Caco-2 (cell line): ENCODE measurements at regions not wholly inside any gene's neighbourhood (a gene's known extent, or its start where the extent isn't known, plus 50 kb on each side); places are given as distances from the start of the nearest gene placed in this dataset.

Experiments used
- BruUV-seq: library from RNA; stranded (reverse); fragments of 400-500 nt; replicated peaks from 2 replicates; lab custom pipeline; 2021; lab: Mats Ljungman, UMichigan
- CTCF ChIA-PET: fragments of 300-600 bp; sonication (Branson Sonifier 250); formaldehyde crosslinking; loops from one replicate; lab custom pipeline; 2022; ENCODE audit warnings: antibody characterized with exemption; lab: Charles Lee
- POLR2A ChIA-PET: fragments of 300-600 bp; sonication (Branson Sonifier 250); formaldehyde crosslinking; loops from one replicate; lab custom pipeline; 2022; ENCODE audit warnings: antibody characterized with exemption; lab: Charles Lee
- DNase-seq, 2 experiments: peaks; one replicate each; pipeline versions ENCODE4 v3.0.0 to v3.0.0-alpha.2; 2020 to 2022
- H3K27me3 ChIP-seq: replicated peaks from 2 replicates; pipeline ENCODE4 v1.6.0; 2011; ENCODE audit warnings: low read length; ENCODE audit not compliant: control insufficient read depth, insufficient read depth
- H3K36me3 ChIP-seq: 2 replicates; pipeline ENCODE4 v1.5.1; 2011; ENCODE audit warnings: low read length; ENCODE audit not compliant: control insufficient read depth, insufficient read depth
- H3K4me1 ChIP-seq: fragments of 250-450 bp; sonication (Bioruptor Pico); 2 replicates; pipeline ENCODE4 v1.5.1; 2020; ENCODE audit warnings: mild to moderate bottlenecking
- H3K4me3 ChIP-seq: 2 replicates; pipeline ENCODE4 v1.5.1; 2011; ENCODE audit warnings: low read depth, mild to moderate bottlenecking, control low read depth, low read length
- H3K9me3 ChIP-seq: fragments of 250-450 bp; sonication (Bioruptor Pico); 2 replicates; pipeline ENCODE4 v1.5.1; 2020; ENCODE audit warnings: mild to moderate bottlenecking, moderate library complexity
- H3K27ac Mint-ChIP-seq: one replicate; pipeline ENCODE4 v1.8.0; 2022; ENCODE audit warnings: mixed read lengths; ENCODE audit not compliant: unreplicated experiment
- H3K27me3 Mint-ChIP-seq: one replicate; pipeline ENCODE4 v1.8.0; 2022; ENCODE audit warnings: mixed read lengths; ENCODE audit not compliant: insufficient read depth, unreplicated experiment
- H3K36me3 Mint-ChIP-seq: one replicate; pipeline ENCODE4 v1.8.0; 2022; ENCODE audit warnings: mild to moderate bottlenecking, mixed read lengths; ENCODE audit not compliant: insufficient read depth, unreplicated experiment
- H3K4me1 Mint-ChIP-seq: one replicate; pipeline ENCODE4 v1.8.0; 2022; ENCODE audit warnings: low read depth, mixed read lengths; ENCODE audit not compliant: unreplicated experiment
- H3K4me3 Mint-ChIP-seq: one replicate; pipeline ENCODE4 v1.8.0; 2022; ENCODE audit warnings: mild to moderate bottlenecking, moderate library complexity, mixed read lengths; ENCODE audit not compliant: unreplicated experiment
- H3K9me3 Mint-ChIP-seq: one replicate; pipeline ENCODE4 v1.8.0; 2022; ENCODE audit warnings: mixed read lengths; ENCODE audit not compliant: unreplicated experiment
- intact Hi-C: fragments of 100-400 bp; cut with micrococcal nuclease; formaldehyde crosslinking; loops from one replicate; pipeline ENCODE4 v1.10.0; 2022; ENCODE audit not compliant: unreplicated experiment
- TF ChIP-seq, protein P1 (sequence below), 2 experiments: fragments of 200-600 bp in 1 of 2; IDR thresholded peaks; 1 replicate in 1 of 2; 2 replicates in 1 of 2; pipeline versions ENCODE4 v1.5.1 to v1.8.0; 2011 to 2022; ENCODE audit warnings: antibody characterized with exemption in 1 of 2, control low read depth in 1 of 2, inconsistent platforms in 1 of 2, low read depth in 1 of 2, low read length in 1 of 2, mild to moderate bottlenecking in 1 of 2, moderate library complexity in 1 of 2; ENCODE audit not compliant: insufficient read depth in 1 of 2, severe bottlenecking in 1 of 2, unreplicated experiment in 1 of 2

DNA sequence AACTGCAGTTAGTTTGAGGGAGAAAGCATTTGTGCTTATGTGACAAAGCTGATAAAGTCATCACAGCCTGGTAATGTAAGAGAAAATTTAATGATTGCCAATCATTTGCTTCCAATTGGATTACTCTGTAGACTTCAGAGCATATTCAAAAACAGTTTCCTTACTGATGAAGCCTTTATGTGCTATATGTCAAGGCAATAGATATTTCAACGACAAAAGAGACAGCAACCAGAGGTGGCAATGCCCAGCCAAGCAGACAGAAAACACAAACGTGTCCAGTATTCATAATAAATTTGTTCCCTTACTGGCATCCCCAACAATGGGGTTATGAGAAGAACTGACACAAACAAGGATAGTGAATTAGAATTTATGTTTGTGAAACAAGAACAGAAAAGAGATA is 1840.3 kb upstream of the PCDH7 start:
- H3K36me3 ChIP-seq: no peaks in the 10 kb centered on the region
- no peaks in the 10 kb centered on the region for H3K27me3 Mint-ChIP-seq
- ChIA-PET POLR2A (no interaction called here), CTCF (no interaction called here)
- no peak overlapping the region for H3K4me3 Mint-ChIP-seq
- TF ChIP-seq, protein P1, sequence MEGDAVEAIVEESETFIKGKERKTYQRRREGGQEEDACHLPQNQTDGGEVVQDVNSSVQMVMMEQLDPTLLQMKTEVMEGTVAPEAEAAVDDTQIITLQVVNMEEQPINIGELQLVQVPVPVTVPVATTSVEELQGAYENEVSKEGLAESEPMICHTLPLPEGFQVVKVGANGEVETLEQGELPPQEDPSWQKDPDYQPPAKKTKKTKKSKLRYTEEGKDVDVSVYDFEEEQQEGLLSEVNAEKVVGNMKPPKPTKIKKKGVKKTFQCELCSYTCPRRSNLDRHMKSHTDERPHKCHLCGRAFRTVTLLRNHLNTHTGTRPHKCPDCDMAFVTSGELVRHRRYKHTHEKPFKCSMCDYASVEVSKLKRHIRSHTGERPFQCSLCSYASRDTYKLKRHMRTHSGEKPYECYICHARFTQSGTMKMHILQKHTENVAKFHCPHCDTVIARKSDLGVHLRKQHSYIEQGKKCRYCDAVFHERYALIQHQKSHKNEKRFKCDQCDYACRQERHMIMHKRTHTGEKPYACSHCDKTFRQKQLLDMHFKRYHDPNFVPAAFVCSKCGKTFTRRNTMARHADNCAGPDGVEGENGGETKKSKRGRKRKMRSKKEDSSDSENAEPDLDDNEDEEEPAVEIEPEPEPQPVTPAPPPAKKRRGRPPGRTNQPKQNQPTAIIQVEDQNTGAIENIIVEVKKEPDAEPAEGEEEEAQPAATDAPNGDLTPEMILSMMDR (IDR thresholded peaks at IDR 0.05; ENCODE audit: insufficient read depth in 1 of 2, low read depth in 1 of 2, low read length in 1 of 2, severe bottlenecking in 1 of 2, unreplicated experiment in 1 of 2): no peak
- H3K9me3 Mint-ChIP-seq: no peaks in the 10 kb centered on the region
- no peak for DNase-seq
- no TSS peak for BruUV-seq
- H3K9me3 ChIP-seq: no peaks in the 10 kb centered on the region
- no peaks in the 10 kb centered on the region for H3K4me1 Mint-ChIP-seq
- intact Hi-C loops: no loop called here
- H3K4me1 ChIP-seq: no peaks in the 10 kb centered on the region
- H3K36me3 Mint-ChIP-seq: no peaks in the 10 kb centered on the region
- no peak overlapping the region for H3K4me3 ChIP-seq
- H3K27ac Mint-ChIP-seq: no peak overlapping the region
- H3K27me3 ChIP-seq: no peaks in the 10 kb centered on the region

DNA sequence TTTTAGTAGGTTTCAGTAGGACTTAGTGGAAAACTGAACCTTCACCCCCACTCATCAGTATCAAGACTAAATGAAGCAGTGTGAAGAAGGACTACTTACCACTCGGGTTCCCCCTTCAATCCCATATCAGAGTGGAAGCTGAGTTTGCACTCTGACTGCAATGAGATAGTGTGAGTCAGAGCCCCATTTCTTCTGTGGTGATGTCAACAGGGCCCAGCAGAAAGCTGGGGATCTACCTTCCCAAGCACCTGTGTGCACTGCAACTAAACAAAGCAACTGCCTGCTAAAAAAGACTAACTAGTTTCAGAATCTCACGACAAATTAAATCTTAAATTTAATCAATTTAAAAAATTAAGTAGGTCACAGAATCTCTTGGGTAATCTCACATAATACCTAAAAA is 1837.0 kb upstream of the PCDH7 start:
- TF ChIP-seq, protein P1 (IDR thresholded peaks at IDR 0.05; ENCODE audit: insufficient read depth in 1 of 2, low read depth in 1 of 2, low read length in 1 of 2, severe bottlenecking in 1 of 2, unreplicated experiment in 1 of 2): no peak
- intact Hi-C loops: no loop called here
- no peak for DNase-seq
- Mint-ChIP-seq H3K4me1 (no peaks in the 10 kb centered on the region), H3K27me3 (no peaks in the 10 kb centered on the region), H3K4me3 (no peak overlapping the region), H3K27ac (no peak overlapping the region), H3K9me3 (no peaks in the 10 kb centered on the region), H3K36me3 (no peaks in the 10 kb centered on the region)
- H3K36me3 ChIP-seq: no peaks in the 10 kb centered on the region
- no TSS peak for BruUV-seq
- no peaks in the 10 kb centered on the region for H3K9me3 ChIP-seq
- H3K4me1 ChIP-seq: no peaks in the 10 kb centered on the region
- no peak overlapping the region for H3K4me3 ChIP-seq
- POLR2A ChIA-PET: no interaction called here
- H3K27me3 ChIP-seq: no peaks in the 10 kb centered on the region
- CTCF ChIA-PET: no interaction called here

DNA sequence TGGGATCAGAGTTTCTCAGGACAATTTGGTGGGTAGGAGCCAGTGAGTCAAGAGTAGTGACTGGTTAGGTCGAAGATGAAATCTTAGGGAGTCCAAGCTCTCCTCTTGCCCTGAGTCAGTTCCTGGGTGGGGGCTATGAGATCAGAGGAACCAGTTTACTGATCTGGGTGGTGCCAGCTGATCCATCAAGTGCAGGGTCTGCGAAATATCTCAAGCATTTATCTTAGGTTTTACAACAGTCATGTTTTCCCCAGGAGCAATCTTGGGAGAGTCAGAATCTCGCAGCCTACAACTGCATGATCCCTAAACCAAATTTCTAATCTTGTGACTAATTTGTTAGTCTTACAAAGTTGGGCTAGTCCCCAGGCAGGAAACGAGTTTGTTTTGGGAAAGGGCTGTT is 1833.2 kb upstream of the PCDH7 start:
- H3K27ac Mint-ChIP-seq: no peak overlapping the region
- H3K36me3 ChIP-seq: no peaks in the 10 kb centered on the region
- no peak for DNase-seq
- H3K4me3 Mint-ChIP-seq: no peak overlapping the region
- H3K36me3 Mint-ChIP-seq: no peaks in the 10 kb centered on the region
- ChIA-PET POLR2A (no interaction called here), CTCF (no interaction called here)
- H3K4me1 Mint-ChIP-seq: no peaks in the 10 kb centered on the region
- H3K4me3 ChIP-seq: no peak overlapping the region
- intact Hi-C loops: no loop called here
- no peaks in the 10 kb centered on the region for H3K4me1 ChIP-seq
- TF ChIP-seq, protein P1 (IDR thresholded peaks at IDR 0.05; ENCODE audit: insufficient read depth in 1 of 2, low read depth in 1 of 2, low read length in 1 of 2, severe bottlenecking in 1 of 2, unreplicated experiment in 1 of 2): no peak
- no peaks in the 10 kb centered on the region for H3K9me3 Mint-ChIP-seq
- BruUV-seq: no TSS peak
- H3K9me3 ChIP-seq: no peaks in the 10 kb centered on the region
- no peaks in the 10 kb centered on the region for H3K27me3 Mint-ChIP-seq
- no peaks in the 10 kb centered on the region for H3K27me3 ChIP-seq
